CD4-positive, alpha-beta T cell treated with Interleukin-15 for 4 hours (primary cell): ENCODE measurements at regions not wholly inside any gene's neighbourhood (a gene's known extent, or its start where the extent isn't known, plus 50 kb on each side); places are given as distances from the start of the nearest gene placed in this dataset.
"Not testable (repeated sequence)": the region's sequence is repeated elsewhere in the genome, so short reads cannot be mapped to it uniquely, and the experiment has no call there.

ENCODE experiments used
- DNase-seq: peaks from one replicate; pipeline ENCODE4 v3.0.0-alpha.2; 2020; ENCODE audit warnings: low spot score

- no peak for DNase-seq
These were observed 214.6 kb downstream of the PHETA1 start for GRCh38 chr12:111154147-111154834.

- no peak for DNase-seq
These were observed 216.3 kb downstream of the PHETA1 start for GRCh38 chr12:111152561-111152960.

DNA sequence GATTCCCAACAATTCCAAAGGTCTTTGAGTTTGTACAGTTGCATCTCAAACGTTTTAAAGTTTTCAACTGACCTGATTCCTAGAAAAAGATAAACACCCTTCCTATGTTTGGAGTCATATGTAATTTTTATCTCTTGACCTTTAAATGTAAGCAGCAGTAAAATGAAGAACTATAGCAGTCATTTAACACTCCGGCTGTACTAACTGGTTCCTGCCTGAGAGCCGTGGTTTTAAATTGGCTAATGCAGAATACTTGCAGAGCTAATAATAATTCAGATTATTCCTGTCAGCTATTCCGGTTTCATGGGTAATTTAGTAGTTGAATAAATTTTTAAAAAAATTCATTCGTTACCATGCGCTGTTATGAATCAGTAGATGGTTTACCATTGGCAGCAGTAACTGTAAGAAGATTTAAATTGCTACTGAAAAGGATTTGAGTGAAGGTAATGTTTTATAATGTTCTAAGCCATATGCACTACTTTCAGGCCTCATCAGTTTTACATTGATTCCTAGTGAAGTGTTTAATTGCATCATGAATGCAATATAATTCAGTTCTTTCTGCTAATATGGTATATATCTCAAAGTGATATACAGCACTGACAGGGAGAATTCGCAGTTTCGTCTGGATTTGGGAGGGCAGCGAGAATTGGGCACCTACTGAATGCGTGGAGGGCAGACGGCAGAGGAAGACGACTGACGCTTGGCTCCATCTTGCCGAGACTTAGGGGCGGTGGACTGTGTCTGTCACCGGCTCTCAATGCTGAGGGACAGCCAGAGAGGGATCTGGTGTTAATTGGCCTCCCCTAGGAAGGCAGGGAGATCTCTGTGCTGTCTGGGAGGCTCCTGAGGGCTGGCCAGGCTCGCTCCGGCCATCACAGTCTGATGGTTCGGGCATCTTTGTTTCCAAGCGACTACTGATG, 217.7 kb downstream of the PHETA1 start:
- no peak for DNase-seq

DNA sequence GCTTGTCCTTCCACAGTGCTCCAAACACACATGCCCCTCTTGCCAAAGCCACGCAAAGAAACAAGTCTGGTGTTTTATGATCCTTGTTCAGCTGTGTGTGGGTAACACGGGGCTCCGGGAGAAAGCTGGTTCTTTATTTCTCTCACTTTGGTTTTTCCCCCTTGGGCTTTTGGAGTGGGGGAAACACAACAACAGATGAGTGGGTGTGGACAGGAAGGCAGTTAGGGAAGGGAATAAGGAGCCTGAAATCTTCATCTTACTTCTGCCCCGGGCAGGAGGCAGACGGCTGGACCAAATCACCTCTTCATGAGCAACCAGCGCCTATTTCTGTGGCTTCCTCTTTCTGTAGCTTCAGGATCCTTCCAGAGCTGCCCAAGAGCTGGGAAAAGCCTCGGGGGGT, 218.5 kb downstream of the PHETA1 start:
- no peak for DNase-seq

DNA sequence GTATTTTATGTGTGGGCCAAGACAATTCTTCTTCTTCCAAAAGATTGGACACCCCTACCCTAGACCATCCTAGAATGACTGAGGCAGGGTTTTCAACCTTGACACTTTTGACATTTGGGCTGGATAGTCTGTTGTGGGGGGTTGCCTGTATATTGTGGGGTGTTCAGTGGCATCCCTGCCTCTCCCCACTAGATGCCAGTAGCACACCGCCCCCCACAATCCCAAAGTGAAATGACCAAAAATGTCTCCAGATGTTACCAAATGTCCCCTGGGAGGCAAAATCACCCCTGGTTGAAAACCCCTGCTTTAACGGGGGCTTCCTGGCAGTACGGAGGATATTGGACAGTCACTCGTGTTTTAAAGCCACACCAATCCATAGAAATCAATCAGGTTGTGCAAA, 219.6 kb downstream of the PHETA1 start:
- no peak for DNase-seq

DNA sequence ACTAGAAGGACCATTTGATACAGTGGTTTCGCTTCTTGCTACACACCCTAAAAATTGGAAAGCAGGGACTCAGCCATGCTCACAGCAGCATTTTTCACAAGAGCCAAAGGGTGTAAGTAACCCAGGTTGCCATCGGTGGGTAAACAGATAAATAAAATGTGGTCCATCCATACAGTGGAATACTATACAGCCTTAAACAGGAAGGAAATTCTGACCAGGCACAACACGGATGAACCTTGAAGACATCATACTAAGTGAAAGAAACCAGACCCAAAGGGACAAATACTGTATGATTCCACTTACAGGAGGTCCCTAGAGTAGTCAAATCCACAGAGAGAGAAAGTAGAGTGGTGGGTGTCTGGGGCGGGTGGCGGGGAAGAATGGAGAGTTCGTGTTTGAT, 220.9 kb downstream of the PHETA1 start:
- no peak for DNase-seq

DNA sequence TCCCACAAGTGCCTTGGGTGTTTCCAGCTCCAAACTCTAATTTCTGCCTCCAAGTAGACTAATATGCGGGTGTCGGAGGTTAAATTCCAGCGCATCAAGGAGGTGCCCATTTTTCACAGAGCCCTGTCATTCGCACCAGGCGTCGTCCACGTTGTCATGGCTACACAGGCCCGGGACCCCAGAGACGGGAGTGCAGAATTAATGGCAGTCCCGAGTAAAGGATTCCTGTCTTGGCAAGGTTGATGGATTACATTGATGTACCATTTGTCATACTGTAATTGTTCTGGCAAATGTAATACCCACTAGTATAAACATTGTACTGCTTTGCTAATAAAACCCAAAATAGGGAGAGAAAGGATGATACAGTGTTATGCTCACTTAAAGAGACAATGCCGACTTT, 222.9 kb upstream of the MYL2 start:
- DNase-seq = no peak

DNA sequence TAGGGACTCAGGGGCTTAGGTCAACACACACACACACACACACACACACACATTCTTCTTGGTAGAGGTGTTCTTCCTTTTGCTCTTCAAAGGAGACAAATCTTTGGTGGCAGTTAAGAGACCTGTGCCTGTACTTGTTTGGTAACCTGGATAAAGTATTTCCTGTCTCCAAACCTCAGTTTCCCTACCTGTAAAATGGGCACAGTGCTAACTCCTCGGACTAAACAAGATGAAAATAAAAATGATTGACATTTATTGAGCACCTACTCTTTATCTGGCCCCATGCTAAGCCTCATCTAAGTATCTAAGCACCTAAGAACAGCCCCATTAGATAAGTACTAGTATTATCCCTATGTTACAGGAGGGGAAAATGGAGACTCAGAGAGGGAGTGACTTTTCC, 220.8 kb upstream of the MYL2 start:
- no peak for DNase-seq

GRCh38 chr12:111138016-111138415, 217.6 kb upstream of the MYL2 start:
- no peak for DNase-seq

- no peak for DNase-seq
These were observed 215.0 kb upstream of the MYL2 start for GRCh38 chr12:111135293-111135832.

DNA sequence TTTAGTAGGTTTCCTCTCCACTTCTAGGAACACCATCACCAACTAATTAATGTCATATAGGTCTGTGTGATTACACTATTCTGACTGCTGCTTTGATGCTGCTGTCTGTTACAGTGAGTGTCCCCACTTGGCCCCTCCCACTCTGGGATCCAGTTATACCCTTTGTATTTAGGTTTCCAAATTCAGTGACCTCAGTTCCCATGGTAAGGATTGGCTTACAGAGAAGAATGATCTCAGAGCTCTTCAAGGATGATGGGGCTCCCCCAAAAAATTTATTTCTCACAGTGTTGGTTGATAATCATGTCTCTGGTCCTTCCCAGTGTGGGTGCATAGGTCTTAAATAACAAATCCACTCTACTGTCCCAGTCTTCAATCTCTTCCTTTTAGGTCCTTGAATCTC, 210.0 kb upstream of the MYL2 start:
- DNase-seq = no peak

DNA sequence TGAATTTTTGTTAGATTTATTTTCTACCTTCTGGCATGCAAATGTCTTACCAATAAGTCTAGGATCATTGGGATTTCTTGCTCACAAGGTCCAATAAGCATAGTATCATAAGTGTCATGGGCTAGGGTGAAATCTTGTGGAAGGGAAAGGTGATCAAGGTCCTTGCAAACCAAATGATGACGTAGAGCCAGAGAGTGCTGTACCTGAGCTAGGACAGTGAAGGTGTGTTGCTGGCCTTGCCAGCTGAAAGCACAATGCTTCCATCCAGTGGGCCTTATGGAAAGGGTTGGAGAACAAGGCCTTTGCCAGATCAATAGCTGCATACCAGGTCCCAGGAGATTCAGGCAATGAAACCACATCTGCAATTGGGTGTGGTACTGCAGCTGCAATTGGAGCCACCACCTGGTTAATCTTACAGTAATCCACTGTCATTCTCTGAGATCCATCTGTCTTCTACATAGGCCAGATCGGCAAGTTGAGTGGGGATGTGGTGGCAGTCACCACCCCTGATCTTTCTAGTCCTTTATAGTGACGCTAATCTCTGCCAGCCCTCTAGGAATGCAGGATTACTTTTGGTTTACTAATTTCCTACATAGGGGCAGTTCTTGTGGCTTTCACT, 208.9 kb upstream of the MYL2 start:
- DNase-seq = no peak

DNA sequence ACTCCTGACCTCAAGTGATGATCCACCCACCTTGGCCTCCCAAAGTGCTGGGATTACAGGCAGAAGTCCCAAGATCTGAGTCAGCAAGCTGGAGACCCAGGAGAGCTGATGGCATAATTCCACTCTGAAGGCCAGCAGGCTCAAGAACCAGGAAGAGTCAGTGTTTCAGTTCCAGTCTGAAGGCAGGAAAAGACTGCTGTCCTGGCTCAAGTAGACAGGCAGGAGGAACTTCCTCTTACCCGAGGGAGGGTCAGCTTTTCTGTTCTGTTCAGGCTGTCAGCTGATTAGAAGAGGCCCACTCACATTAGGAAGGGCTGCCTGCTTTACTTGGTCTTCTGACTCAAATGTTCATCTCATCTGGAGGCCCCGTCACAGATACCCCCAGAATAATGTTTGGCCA, 206.0 kb upstream of the MYL2 start:
- DNase-seq = no peak

GRCh38 chr12:111124183-111124582, 203.8 kb upstream of the MYL2 start:
- DNase-seq = no peak

- DNase-seq = no peak
These were observed 203.0 kb upstream of the MYL2 start for GRCh38 chr12:111123390-111123789.

DNA sequence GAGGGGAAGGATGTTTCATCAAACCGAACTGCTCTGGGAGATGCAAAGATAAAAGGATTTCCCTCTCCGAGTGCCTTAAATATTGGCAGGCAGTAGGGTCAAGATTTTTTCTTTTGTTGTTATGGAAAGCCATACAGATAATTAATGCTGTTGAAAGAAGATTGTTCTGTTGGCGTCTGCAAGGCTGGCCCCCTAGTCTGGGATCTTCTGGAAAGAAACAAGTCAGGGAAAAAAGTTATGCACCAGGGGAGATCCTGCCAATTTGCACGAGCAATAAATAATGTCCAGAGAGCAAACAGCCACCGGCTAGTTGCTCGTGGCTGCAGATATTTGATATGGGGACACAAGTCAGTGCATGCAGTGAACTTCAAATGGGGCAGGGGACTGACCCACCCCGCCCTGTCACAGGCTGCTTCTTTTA, 202.1 kb upstream of the MYL2 start:
- DNase-seq = no peak

- DNase-seq = no peak
These were observed 201.5 kb upstream of the MYL2 start for GRCh38 chr12:111121840-111122239.

DNA sequence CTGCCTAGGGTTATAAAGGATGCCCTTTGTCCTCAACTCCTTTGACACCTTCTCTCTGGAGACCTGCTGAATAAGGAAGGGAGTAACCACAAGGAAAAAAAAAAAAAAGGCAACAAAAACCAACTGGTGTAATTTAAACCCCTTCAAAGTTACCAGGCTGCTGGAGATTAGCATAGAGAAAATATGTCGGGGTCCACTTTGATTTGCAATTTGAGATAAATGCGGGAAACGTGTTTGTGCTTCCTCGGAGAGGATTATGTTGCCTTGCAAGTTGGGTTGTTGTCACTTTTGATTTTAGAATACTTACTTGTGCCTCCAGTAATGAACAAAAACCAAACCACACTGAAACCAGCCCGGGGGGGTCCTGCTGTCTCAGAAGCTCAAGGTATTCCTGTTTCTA, 200.2 kb upstream of the MYL2 start:
- no peak for DNase-seq

DNA sequence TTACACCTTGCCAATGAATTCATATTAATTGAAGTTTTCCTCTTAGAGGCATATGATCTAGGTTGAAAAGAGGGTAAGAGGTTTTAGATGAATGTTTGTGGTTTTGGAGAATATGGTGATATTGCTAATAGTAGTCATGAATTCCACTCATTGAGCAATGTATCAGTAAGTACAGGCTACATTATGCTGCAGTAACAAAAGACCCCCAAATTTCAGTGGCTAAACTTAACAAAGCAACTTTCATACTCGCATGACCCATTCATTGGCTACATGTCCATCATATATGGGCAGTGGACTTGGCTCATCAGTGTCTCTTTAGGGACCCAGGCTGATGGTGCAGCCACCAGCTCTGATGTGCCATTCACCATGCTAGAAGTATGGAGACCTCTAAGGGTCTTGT, 196.6 kb upstream of the MYL2 start:
- no peak for DNase-seq

GRCh38 chr12:111113313-111113712, 192.9 kb upstream of the MYL2 start:
- not testable (repeated sequence) for DNase-seq

DNA sequence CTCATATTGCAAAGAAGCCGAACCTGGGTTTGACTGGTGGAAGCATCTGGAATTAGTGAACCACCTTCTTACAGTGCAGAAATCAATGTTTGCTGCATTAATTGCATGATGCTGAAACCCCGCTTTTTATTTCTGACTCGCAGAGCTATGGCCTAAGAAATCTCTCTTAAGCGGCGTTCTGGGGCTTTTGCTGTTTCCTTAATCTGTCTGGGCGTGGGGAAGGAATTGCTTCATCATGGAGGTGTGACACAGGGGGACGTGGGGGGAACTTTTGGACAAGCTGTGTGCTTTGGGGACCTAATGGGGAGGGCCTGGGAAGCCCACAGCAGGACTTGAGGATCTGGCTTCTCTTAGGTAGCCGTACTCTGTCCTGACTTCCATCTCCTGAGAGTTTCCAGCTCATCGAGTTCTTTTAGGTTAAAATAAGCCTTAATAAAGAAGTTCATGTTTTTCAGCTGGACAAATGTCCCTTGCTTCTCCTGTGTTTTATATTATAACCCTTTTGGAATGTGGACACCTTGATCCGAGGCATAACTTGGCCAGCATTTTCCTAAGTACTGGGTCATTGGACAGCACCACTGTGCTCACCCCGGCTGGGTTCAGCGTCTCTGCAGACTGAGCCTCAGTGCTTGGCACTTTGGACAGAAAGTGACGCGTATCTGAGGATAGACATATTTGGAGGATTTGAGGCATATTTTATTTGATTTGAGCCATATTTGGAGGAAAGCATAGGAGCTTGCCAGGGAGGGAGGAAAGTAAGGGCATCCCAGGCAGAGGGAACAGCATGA, 192.1 kb upstream of the MYL2 start:
- DNase-seq = no peak

GRCh38 chr12:111111681-111112080, 191.3 kb upstream of the MYL2 start:
- no peak for DNase-seq
